ENCODE measurements at regions not wholly inside any gene's neighbourhood (a gene's known extent, or its start where the extent isn't known, plus 50 kb on each side); places are given as distances from the start of the nearest gene placed in this dataset.
A peak's percentile ranks its signal among the peaks of the same experiment; 100 is the strongest.

DNA sequence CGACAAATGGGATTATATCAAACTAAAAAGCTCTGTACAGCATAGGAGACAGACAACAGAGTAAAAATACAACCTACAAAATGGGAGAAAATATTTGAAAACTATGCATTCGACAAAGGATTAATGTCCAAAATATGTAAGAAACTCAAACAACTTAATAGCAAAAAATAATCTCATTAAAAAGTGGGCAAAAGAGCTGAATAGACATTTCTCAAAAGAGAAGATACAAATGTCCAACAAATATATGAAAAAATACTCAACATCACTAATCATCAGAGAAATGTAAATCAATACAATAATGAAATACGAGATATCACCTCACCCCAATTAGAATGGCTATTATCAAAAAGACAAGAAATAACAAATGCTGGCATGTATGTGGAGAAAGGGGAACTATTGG, 272.9 kb downstream of the KLHL13 start:
- H3K23ac ChIP-seq (ENCODE audit: low read length): no peak overlapping the region
- H3K79me2 ChIP-seq (ENCODE audit: control insufficient read depth, insufficient read depth, low read length): no peaks in the 10 kb centered on the region
- no peak for DNase-seq
- no peak overlapping the region for H2AK5ac ChIP-seq (ENCODE audit: low read length)
- WGBS (ENCODE audit: extremely low coverage, insufficient coverage, low lambda C conversion rate): no CpG with 5 or more reads among the region's 3 CpGs
- no peak overlapping the region for H2BK15ac ChIP-seq (replicated peaks; ENCODE audit: low read depth)
- no peaks in the 10 kb centered on the region for H3K79me1 ChIP-seq (ENCODE audit: low read length)
- no peak overlapping the region for H3K9ac ChIP-seq (ENCODE audit: low read length)
- H3K18ac ChIP-seq (ENCODE audit: low read length): no peak overlapping the region
- no peak overlapping the region for H4K5ac ChIP-seq (ENCODE audit: low read length)
- no peak overlapping the region for H4K8ac ChIP-seq (ENCODE audit: low read depth, low read length)
- no peaks in the 10 kb centered on the region for H3K36me3 ChIP-seq (ENCODE audit: control insufficient read depth, insufficient read depth, low read length)
- H3K4me3 ChIP-seq (ENCODE audit: low read length): no peak overlapping the region
- H2BK120ac ChIP-seq (ENCODE audit: low read depth, low read length): no peak overlapping the region
- no peak overlapping the region for H2BK5ac ChIP-seq (ENCODE audit: low read length)
- no peak overlapping the region for H3K4ac ChIP-seq (ENCODE audit: low read depth, low read length)
- H3K4me2 ChIP-seq (ENCODE audit: low read length): no peak overlapping the region
- no peak overlapping the region for H3K27ac ChIP-seq (ENCODE audit: low read depth, low read length)
- no peaks in the 10 kb centered on the region for H3K27me3 ChIP-seq (ENCODE audit: insufficient read depth, low read length, poor library complexity)
- no peak overlapping the region for H3K56ac ChIP-seq (ENCODE audit: low read length)
- H3K4me1 ChIP-seq (ENCODE audit: control insufficient read depth, low read depth, low read length): no peaks in the 10 kb centered on the region

GRCh38 chrX:117840645-117841044, 276.0 kb downstream of the KLHL13 start:
- H4K5ac ChIP-seq (ENCODE audit: low read length): no peak overlapping the region
- H3K4me1 ChIP-seq (ENCODE audit: control insufficient read depth, low read depth, low read length): no peaks in the 10 kb centered on the region
- no peak overlapping the region for H3K9ac ChIP-seq (ENCODE audit: low read length)
- no peak overlapping the region for H4K8ac ChIP-seq (ENCODE audit: low read depth, low read length)
- DNase-seq: no peak
- H3K79me2 ChIP-seq (ENCODE audit: control insufficient read depth, insufficient read depth, low read length): no peaks in the 10 kb centered on the region
- no peak overlapping the region for H3K4ac ChIP-seq (ENCODE audit: low read depth, low read length)
- no peak overlapping the region for H3K23ac ChIP-seq (ENCODE audit: low read length)
- no peak overlapping the region for H2BK120ac ChIP-seq (ENCODE audit: low read depth, low read length)
- no peak overlapping the region for H2AK5ac ChIP-seq (ENCODE audit: low read length)
- H3K4me2 ChIP-seq (ENCODE audit: low read length): no peak overlapping the region
- no peak overlapping the region for H2BK15ac ChIP-seq (replicated peaks; ENCODE audit: low read depth)
- no peaks in the 10 kb centered on the region for H3K79me1 ChIP-seq (ENCODE audit: low read length)
- H2BK5ac ChIP-seq (ENCODE audit: low read length): no peak overlapping the region
- H3K56ac ChIP-seq (ENCODE audit: low read length): no peak overlapping the region
- H3K27me3 ChIP-seq (ENCODE audit: insufficient read depth, low read length, poor library complexity): no peaks in the 10 kb centered on the region
- WGBS (ENCODE audit: extremely low coverage, insufficient coverage, low lambda C conversion rate): no CpG with 5 or more reads among the region's 3 CpGs
- H3K18ac ChIP-seq (ENCODE audit: low read length): no peak overlapping the region
- no peak overlapping the region for H3K4me3 ChIP-seq (ENCODE audit: low read length)
- no peaks in the 10 kb centered on the region for H3K36me3 ChIP-seq (ENCODE audit: control insufficient read depth, insufficient read depth, low read length)
- H3K27ac ChIP-seq (ENCODE audit: low read depth, low read length): no peak overlapping the region

DNA sequence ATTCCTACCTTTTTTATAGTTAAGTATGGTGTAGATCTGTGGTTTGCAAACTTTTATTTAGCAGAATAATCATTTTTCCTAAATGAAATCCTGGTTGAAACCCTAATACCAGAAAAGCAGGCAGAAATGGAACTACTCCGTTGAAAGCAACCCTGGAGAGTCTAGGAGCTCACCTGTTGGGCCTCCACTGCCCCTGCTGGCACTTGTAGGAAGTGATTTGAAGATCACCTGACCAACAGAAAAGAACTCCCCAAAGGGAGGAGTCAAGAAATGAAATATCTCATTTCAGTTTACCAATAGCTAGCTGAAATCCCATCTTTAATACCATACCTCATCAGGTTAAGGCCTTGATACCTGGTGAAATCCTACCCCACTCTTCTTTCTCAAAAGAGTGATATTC, 277.1 kb downstream of the KLHL13 start:
- Histone ChIP-seq H3K79me1 (ENCODE audit: low read length) (no peaks in the 10 kb centered on the region), H3K27ac (ENCODE audit: low read depth, low read length) (no peak overlapping the region), H3K9ac (ENCODE audit: low read length) (no peak overlapping the region), H3K4ac (ENCODE audit: low read depth, low read length) (no peak overlapping the region), H3K18ac (ENCODE audit: low read length) (no peak overlapping the region), H3K36me3 (ENCODE audit: control insufficient read depth, insufficient read depth, low read length) (no peaks in the 10 kb centered on the region), H2BK15ac (replicated peaks; ENCODE audit: low read depth) (no peak overlapping the region), H2AK5ac (ENCODE audit: low read length) (no peak overlapping the region), H3K79me2 (ENCODE audit: control insufficient read depth, insufficient read depth, low read length) (no peaks in the 10 kb centered on the region), H4K5ac (ENCODE audit: low read length) (no peak overlapping the region), H2BK120ac (ENCODE audit: low read depth, low read length) (no peak overlapping the region), H4K8ac (ENCODE audit: low read depth, low read length) (no peak overlapping the region), H3K4me2 (ENCODE audit: low read length) (no peak overlapping the region), H3K4me1 (ENCODE audit: control insufficient read depth, low read depth, low read length) (no peaks in the 10 kb centered on the region), H3K27me3 (ENCODE audit: insufficient read depth, low read length, poor library complexity) (no peaks in the 10 kb centered on the region), H3K4me3 (ENCODE audit: low read length) (no peak overlapping the region), H3K56ac (ENCODE audit: low read length) (no peak overlapping the region), H2BK5ac (ENCODE audit: low read length) (no peak overlapping the region), H3K23ac (ENCODE audit: low read length) (no peak overlapping the region)
- peak; percentile 4 for DNase-seq
- WGBS (ENCODE audit: extremely low coverage, insufficient coverage, low lambda C conversion rate): no CpG with 5 or more reads among the region's 1 CpG

- H4K8ac ChIP-seq (ENCODE audit: low read depth, low read length): no peak overlapping the region
- H2BK15ac ChIP-seq (replicated peaks; ENCODE audit: low read depth): no peak overlapping the region
- WGBS (ENCODE audit: extremely low coverage, insufficient coverage, low lambda C conversion rate): no CpG with 5 or more reads among the region's 3 CpGs
- H3K27ac ChIP-seq (ENCODE audit: low read depth, low read length): no peak overlapping the region
- DNase-seq: no peak
- H2BK120ac ChIP-seq (ENCODE audit: low read depth, low read length): no peak overlapping the region
- H3K23ac ChIP-seq (ENCODE audit: low read length): no peak overlapping the region
- no peak overlapping the region for H4K5ac ChIP-seq (ENCODE audit: low read length)
- no peaks in the 10 kb centered on the region for H3K36me3 ChIP-seq (ENCODE audit: control insufficient read depth, insufficient read depth, low read length)
- H3K79me2 ChIP-seq (ENCODE audit: control insufficient read depth, insufficient read depth, low read length): no peaks in the 10 kb centered on the region
- no peaks in the 10 kb centered on the region for H3K79me1 ChIP-seq (ENCODE audit: low read length)
- H3K4me1 ChIP-seq (ENCODE audit: control insufficient read depth, low read depth, low read length): no peaks in the 10 kb centered on the region
- no peak overlapping the region for H3K4me2 ChIP-seq (ENCODE audit: low read length)
- H2AK5ac ChIP-seq (ENCODE audit: low read length): no peak overlapping the region
- H3K56ac ChIP-seq (ENCODE audit: low read length): no peak overlapping the region
- no peak overlapping the region for H2BK5ac ChIP-seq (ENCODE audit: low read length)
- no peaks in the 10 kb centered on the region for H3K27me3 ChIP-seq (ENCODE audit: insufficient read depth, low read length, poor library complexity)
- H3K4me3 ChIP-seq (ENCODE audit: low read length): no peak overlapping the region
- H3K18ac ChIP-seq (ENCODE audit: low read length): no peak overlapping the region
- H3K9ac ChIP-seq (ENCODE audit: low read length): no peak overlapping the region
- H3K4ac ChIP-seq (ENCODE audit: low read depth, low read length): no peak overlapping the region
Observed at GRCh38 chrX:117838581-117839331, 277.9 kb downstream of the KLHL13 start.

GRCh38 chrX:117835034-117835433, 281.6 kb downstream of the KLHL13 start:
- Histone ChIP-seq H2BK120ac (ENCODE audit: low read depth, low read length) (no peak overlapping the region), H3K23ac (ENCODE audit: low read length) (no peak overlapping the region), H3K27ac (ENCODE audit: low read depth, low read length) (no peak overlapping the region), H2BK5ac (ENCODE audit: low read length) (no peak overlapping the region), H3K4me1 (ENCODE audit: control insufficient read depth, low read depth, low read length) (no peaks in the 10 kb centered on the region), H3K4ac (ENCODE audit: low read depth, low read length) (no peak overlapping the region), H3K56ac (ENCODE audit: low read length) (no peak overlapping the region), H3K9ac (ENCODE audit: low read length) (no peak overlapping the region), H4K8ac (ENCODE audit: low read depth, low read length) (no peak overlapping the region), H3K18ac (ENCODE audit: low read length) (no peak overlapping the region), H3K4me3 (ENCODE audit: low read length) (no peak overlapping the region), H3K4me2 (ENCODE audit: low read length) (no peak overlapping the region), H2AK5ac (ENCODE audit: low read length) (no peak overlapping the region), H3K27me3 (ENCODE audit: insufficient read depth, low read length, poor library complexity) (no peaks in the 10 kb centered on the region), H3K79me1 (ENCODE audit: low read length) (no peaks in the 10 kb centered on the region), H3K36me3 (ENCODE audit: control insufficient read depth, insufficient read depth, low read length) (no peaks in the 10 kb centered on the region), H2BK15ac (replicated peaks; ENCODE audit: low read depth) (no peak overlapping the region), H4K5ac (ENCODE audit: low read length) (no peak overlapping the region), H3K79me2 (ENCODE audit: control insufficient read depth, insufficient read depth, low read length) (no peaks in the 10 kb centered on the region)
- peak; percentile 27 for DNase-seq
- no CpG with 5 or more reads among the region's 3 CpGs for WGBS (ENCODE audit: extremely low coverage, insufficient coverage, low lambda C conversion rate)

GRCh38 chrX:117834076-117834475, 282.5 kb downstream of the KLHL13 start:
- no peaks in the 10 kb centered on the region for H3K36me3 ChIP-seq (ENCODE audit: control insufficient read depth, insufficient read depth, low read length)
- H3K23ac ChIP-seq (ENCODE audit: low read length): no peak overlapping the region
- H3K9ac ChIP-seq (ENCODE audit: low read length): no peak overlapping the region
- no peak overlapping the region for H3K4me2 ChIP-seq (ENCODE audit: low read length)
- H4K8ac ChIP-seq (ENCODE audit: low read depth, low read length): no peak overlapping the region
- H3K79me1 ChIP-seq (ENCODE audit: low read length): no peaks in the 10 kb centered on the region
- no peak overlapping the region for H3K56ac ChIP-seq (ENCODE audit: low read length)
- H3K4ac ChIP-seq (ENCODE audit: low read depth, low read length): no peak overlapping the region
- H3K27me3 ChIP-seq (ENCODE audit: insufficient read depth, low read length, poor library complexity): no peaks in the 10 kb centered on the region
- no peaks in the 10 kb centered on the region for H3K79me2 ChIP-seq (ENCODE audit: control insufficient read depth, insufficient read depth, low read length)
- no CpG with 5 or more reads among the region's 1 CpG for WGBS (ENCODE audit: extremely low coverage, insufficient coverage, low lambda C conversion rate)
- H2AK5ac ChIP-seq (ENCODE audit: low read length): no peak overlapping the region
- H2BK5ac ChIP-seq (ENCODE audit: low read length): no peak overlapping the region
- H3K4me1 ChIP-seq (ENCODE audit: control insufficient read depth, low read depth, low read length): no peaks in the 10 kb centered on the region
- no peak overlapping the region for H3K18ac ChIP-seq (ENCODE audit: low read length)
- H3K4me3 ChIP-seq (ENCODE audit: low read length): no peak overlapping the region
- H2BK15ac ChIP-seq (replicated peaks; ENCODE audit: low read depth): no peak overlapping the region
- no peak for DNase-seq
- no peak overlapping the region for H3K27ac ChIP-seq (ENCODE audit: low read depth, low read length)
- H2BK120ac ChIP-seq (ENCODE audit: low read depth, low read length): no peak overlapping the region
- H4K5ac ChIP-seq (ENCODE audit: low read length): no peak overlapping the region

All from mesendoderm (in vitro differentiated cells).